Suppressor macrophage treated with lipopolysaccharide for 1 hour (primary cell): ENCODE measurements at regions not wholly inside any gene's neighbourhood (a gene's known extent, or its start where the extent isn't known, plus 50 kb on each side); places are given as distances from the start of the nearest gene placed in this dataset.

Experiments used
- DNase-seq, 3 donors: peaks; one replicate each; pipeline ENCODE4 v3.0.0-alpha.2; 2020 to 2022

- no peak for DNase-seq
Observed at GRCh38 chr18:25710981-25711380, 359.0 kb upstream of the ZNF521 start.

- no peak for DNase-seq
Observed at GRCh38 chr18:25705650-25706049, 353.7 kb upstream of the ZNF521 start.

- DNase-seq: no peak
Observed at GRCh38 chr18:25704494-25704893, 352.5 kb upstream of the ZNF521 start.

- DNase-seq: no peak
Observed at GRCh38 chr18:25704071-25704470, 352.1 kb upstream of the ZNF521 start.

- DNase-seq: no peak
Observed at GRCh38 chr18:25701821-25702220, 349.9 kb upstream of the ZNF521 start.

GRCh38 chr18:25686960-25687500, 335.1 kb upstream of the ZNF521 start:
- no peak for DNase-seq

GRCh38 chr18:25685088-25685487, 333.1 kb upstream of the ZNF521 start:
- DNase-seq: no peak

GRCh38 chr18:25679491-25679890, 327.5 kb upstream of the ZNF521 start:
- DNase-seq: no peak

- DNase-seq: peak; percentile 49 to 77 (median 76)
Observed at GRCh38 chr18:25678221-25678620, 326.3 kb upstream of the ZNF521 start.

GRCh38 chr18:25675123-25675850, 323.3 kb upstream of the ZNF521 start:
- no peak for DNase-seq

GRCh38 chr18:25674183-25674582, 322.2 kb upstream of the ZNF521 start:
- DNase-seq: no peak

- DNase-seq: no peak
Observed at GRCh38 chr18:25672490-25672889, 320.5 kb upstream of the ZNF521 start.

GRCh38 chr18:25669741-25670140, 317.8 kb upstream of the ZNF521 start:
- no peak for DNase-seq

GRCh38 chr18:25662272-25662671, 310.3 kb upstream of the ZNF521 start:
- no peak for DNase-seq

- no peak for DNase-seq
Observed at GRCh38 chr18:25661831-25662230, 309.9 kb upstream of the ZNF521 start.

- DNase-seq: no peak
Observed at GRCh38 chr18:25659541-25659940, 307.6 kb upstream of the ZNF521 start.

- DNase-seq: no peak
Observed at GRCh38 chr18:25658476-25658875, 306.5 kb upstream of the ZNF521 start.

GRCh38 chr18:25651553-25651952, 299.6 kb upstream of the ZNF521 start:
- DNase-seq: no peak

- no peak for DNase-seq
Observed at GRCh38 chr18:25650201-25650941, 298.4 kb upstream of the ZNF521 start.

- DNase-seq: no peak
Observed at GRCh38 chr18:25648716-25649260, 296.8 kb upstream of the ZNF521 start.

GRCh38 chr18:25647404-25647803, 295.4 kb upstream of the ZNF521 start:
- DNase-seq: no peak

GRCh38 chr18:25646971-25647370, 295.0 kb upstream of the ZNF521 start:
- DNase-seq: no peak

GRCh38 chr18:25639596-25639995, 287.6 kb upstream of the ZNF521 start:
- no peak for DNase-seq

- DNase-seq: no peak
Observed at GRCh38 chr18:25633563-25633962, 281.6 kb upstream of the ZNF521 start.
